ENCODE measurements at regions not wholly inside any gene's neighbourhood (a gene's known extent, or its start where the extent isn't known, plus 50 kb on each side); places are given as distances from the start of the nearest gene placed in this dataset.
"Not testable (repeated sequence)": the region's sequence is repeated elsewhere in the genome, so short reads cannot be mapped to it uniquely, and the experiment has no call there.

GRCh38 chr5:85428426-85428934 is 1043.8 kb upstream of the EDIL3 start:
- DNase-seq = no peak

- not testable (repeated sequence) for DNase-seq
Measured at GRCh38 chr5:85431726-85432125, 1047.0 kb upstream of the EDIL3 start.

- no peak for DNase-seq
Measured at GRCh38 chr5:85441156-85441555, 1056.5 kb upstream of the EDIL3 start.

GRCh38 chr5:85441853-85442252 is 1057.2 kb upstream of the EDIL3 start:
- no peak for DNase-seq

- DNase-seq = no peak
Measured at GRCh38 chr5:85452322-85453025, 1067.8 kb upstream of the EDIL3 start.

GRCh38 chr5:85453026-85453349 is 1068.3 kb upstream of the EDIL3 start:
- no peak for DNase-seq

DNA sequence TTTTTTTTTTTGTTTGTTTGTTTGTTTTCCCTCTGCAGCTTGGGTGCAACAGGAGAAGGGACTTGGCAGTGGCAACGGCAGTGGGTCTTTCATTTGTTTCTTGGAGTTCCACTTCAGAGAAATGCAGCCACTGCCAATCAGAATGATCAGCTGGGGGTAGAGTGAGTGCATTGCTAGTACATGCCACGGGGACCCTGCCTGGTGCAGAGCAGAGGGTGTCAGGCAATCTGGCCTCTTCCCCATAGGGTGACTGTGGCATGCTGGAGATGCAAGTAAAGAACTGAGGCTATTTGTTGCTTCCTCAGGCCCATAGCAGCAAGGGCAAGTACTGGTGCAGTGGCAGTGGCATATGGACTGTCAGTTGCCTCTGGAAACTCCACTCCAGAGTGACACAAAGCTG is 1073.6 kb upstream of the EDIL3 start:
- no peak for DNase-seq

GRCh38 chr5:85462957-85463356 is 1078.3 kb upstream of the EDIL3 start:
- no peak for DNase-seq

DNA sequence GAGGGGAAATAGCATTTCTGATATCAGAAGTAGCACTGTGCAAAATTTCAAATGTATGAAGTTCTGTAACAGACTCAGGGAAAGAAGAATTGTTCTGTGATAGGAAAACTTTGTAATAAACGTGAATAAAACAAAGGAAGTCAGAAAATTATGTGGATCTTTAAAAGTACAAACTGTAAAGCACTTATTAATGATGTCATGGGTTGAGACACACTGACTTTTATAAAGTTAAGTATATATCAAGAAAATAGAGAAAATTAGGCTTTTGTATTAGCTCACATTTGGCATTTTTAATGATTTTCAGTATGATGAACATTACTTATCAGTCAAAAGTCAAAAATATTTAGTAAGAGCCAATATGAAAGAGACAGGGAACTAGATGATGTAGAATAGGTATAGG is 1081.7 kb upstream of the EDIL3 start:
- DNase-seq = no peak

- DNase-seq = no peak
Measured at GRCh38 chr5:85472749-85473148, 1088.1 kb upstream of the EDIL3 start.

- DNase-seq = not testable (repeated sequence)
Measured at GRCh38 chr5:85475151-85475550, 1090.5 kb upstream of the EDIL3 start.

- DNase-seq = no peak
Measured at GRCh38 chr5:85476617-85477016, 1091.9 kb upstream of the EDIL3 start.

DNA sequence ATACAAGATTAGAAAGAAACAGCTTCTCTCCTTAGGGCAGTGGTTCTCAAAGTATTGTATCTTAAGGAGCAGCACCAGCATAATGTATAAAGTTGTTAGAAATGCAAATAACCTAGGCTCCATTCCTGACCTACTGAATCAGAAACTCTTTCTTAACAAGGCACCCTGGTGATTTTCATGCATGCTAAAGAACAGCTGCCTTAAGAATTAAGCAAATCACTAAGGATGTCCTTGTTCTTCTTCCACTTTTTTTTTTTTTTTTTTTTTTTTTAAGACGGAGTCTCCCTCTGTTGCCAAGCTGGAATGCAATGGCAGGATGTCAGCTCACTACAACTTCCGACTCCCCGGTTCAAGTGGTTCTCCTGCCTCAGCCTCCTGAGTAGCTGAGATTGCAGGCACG is 1095.2 kb upstream of the EDIL3 start:
- no peak for DNase-seq

DNA sequence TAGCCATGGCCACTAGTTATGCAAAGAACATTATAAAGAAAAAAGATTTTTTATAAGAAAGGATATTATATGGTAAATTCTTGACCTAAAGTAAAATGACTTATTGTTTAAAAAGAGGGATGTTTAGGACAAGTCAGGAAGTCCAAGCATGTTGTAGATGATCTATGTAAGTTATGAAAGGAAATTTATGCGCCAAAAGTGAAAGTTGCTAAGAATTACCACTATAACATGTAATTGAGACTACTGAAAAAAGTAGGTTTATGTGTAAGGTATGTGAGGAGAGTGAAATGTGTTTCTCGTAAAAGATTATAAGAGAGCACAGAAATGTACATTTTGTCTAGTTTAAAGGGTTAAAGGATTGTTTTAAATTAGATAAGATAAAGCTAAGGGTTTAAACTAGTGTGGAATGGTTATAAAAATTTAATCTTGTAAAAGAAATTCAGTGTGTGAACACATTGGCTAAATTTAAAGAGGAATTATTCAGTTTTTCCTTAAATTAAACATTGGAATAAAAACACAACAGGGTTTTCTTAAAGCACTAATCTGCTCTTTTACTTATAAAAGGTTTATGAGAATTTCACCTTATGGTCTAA is 1100.4 kb upstream of the EDIL3 start:
- no peak for DNase-seq

- DNase-seq = no peak
Measured at GRCh38 chr5:85488295-85488694, 1103.6 kb upstream of the EDIL3 start.

DNA sequence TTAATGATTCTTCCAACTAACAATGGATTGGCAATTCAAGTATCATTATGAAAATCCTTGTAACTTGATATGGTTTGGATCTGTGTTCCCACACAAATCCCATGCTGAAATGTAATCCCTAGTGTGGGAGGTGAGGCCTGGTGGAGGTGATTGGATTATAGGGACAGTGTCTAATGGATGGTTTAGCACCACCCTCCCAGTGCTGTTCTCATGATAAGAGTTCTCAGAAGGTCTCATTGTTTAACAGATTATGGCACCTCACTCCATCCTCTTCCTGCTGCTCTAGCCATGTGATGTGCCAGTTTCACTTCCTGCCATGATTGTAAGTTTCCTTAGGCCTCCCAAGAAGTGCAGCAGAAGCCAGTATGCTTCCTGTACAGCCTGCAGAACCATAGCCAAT is 1116.2 kb upstream of the EDIL3 start:
- DNase-seq = no peak

GRCh38 chr5:85512896-85513295 is 1104.8 kb upstream of the COX7C start:
- DNase-seq = no peak

DNA sequence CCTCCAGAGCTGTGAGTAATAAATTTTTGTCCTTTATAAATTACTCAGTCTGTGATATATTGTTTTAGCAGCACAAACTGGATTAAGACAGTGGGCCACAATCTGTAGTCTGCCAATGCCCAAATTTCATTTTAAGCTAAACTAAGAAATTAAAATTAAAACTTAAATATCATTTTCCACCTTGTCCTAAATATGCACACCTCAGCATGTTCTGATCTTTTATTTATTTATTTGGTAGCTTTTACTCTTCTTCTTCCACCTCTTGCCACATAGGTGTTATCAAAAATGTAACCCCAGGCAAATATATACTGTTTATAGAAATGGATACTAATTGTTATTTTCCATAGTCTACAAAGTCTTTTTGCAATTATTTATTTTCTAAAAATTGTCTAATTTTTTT is 1102.2 kb upstream of the COX7C start:
- no peak for DNase-seq

- no peak for DNase-seq
Measured at GRCh38 chr5:85517386-85517785, 1100.4 kb upstream of the COX7C start.

DNA sequence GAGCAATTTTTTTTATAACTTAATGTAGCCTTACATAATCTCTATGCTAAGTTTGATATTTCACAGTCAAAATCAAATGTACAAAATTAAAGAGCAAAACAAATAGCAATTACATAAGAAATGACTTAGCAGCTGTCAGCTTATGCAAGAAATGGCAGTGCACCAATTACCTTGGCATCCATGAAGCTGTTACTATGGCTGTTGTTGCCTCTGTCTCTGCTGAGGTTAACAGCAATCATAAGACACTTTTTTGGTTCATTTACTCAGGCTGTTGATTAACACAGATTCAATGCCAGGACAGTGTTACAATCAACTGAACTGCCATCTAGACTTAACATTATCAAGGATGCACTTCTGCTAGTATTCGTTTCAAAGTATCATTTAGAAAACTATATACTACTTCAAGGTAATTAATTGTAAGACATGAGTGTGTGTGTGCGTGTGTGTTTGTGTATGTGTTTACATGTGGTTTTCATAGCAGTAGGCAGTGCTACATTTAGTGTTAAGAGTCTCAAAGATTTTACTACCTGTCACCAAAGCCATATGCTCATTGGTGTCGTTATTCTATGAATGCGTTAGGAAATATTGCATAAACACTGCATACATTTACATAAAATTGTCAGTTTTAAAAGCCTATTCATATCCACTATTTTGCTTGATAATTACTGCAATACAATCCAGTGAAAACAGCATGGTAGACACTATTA is 1084.2 kb upstream of the COX7C start:
- DNase-seq = no peak

- no peak for DNase-seq
Measured at GRCh38 chr5:85538362-85538761, 1079.4 kb upstream of the COX7C start.

- DNase-seq = no peak
Measured at GRCh38 chr5:85545129-85545528, 1072.6 kb upstream of the COX7C start.

GRCh38 chr5:85549229-85549628 is 1068.5 kb upstream of the COX7C start:
- DNase-seq = no peak
